Colon (tissue), 2 donors: ENCODE measurements at regions not wholly inside any gene's neighbourhood (a gene's known extent, or its start where the extent isn't known, plus 50 kb on each side); places are given as distances from the start of the nearest gene placed in this dataset.

ENCODE experiments used
- FAIRE-seq: peaks from 2 replicates; lab custom pipeline; 2012; peaks lifted over from hg19 to GRCh38; lab: Jason Lieb, UNC
- donor health status: control.
- donor health status: control.

- no peak for FAIRE-seq
Observed at GRCh38 chr17:65444049-65444448, 117.4 kb downstream of the AXIN2 start.

GRCh38 chr17:65442691-65443090 lies 118.8 kb downstream of the AXIN2 start:
- no peak for FAIRE-seq

GRCh38 chr17:65442250-65442649 lies 119.2 kb downstream of the AXIN2 start:
- FAIRE-seq, result no peak

DNA sequence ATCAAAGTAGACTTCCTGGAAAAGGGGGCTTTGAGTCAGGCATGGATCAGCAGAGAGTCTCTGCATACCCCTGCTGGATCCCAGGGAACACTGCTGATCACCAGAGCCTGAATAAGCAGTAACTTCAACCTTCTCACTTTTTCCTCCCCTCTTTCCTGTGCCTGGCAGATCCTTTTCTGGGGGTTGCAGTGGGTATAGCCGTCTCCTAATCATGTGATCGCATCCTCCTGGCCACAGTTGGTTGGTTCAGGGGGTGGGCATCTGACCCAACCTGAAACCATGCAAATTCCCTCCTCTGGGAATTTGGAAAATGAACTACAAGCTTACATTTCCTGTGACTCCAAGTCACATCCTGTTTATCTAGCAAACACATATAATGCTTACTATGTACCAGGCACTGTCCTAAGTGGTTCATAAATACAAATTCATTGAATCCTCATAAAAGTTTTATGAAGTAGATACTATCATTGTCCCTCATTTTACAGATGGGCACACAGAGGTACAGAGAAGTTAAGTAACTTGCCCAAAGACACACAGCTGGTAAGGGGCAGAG lies 120.3 kb downstream of the AXIN2 start:
- no peak for FAIRE-seq

- no peak for FAIRE-seq
Observed at GRCh38 chr17:65438708-65439294, 122.6 kb downstream of the AXIN2 start.

DNA sequence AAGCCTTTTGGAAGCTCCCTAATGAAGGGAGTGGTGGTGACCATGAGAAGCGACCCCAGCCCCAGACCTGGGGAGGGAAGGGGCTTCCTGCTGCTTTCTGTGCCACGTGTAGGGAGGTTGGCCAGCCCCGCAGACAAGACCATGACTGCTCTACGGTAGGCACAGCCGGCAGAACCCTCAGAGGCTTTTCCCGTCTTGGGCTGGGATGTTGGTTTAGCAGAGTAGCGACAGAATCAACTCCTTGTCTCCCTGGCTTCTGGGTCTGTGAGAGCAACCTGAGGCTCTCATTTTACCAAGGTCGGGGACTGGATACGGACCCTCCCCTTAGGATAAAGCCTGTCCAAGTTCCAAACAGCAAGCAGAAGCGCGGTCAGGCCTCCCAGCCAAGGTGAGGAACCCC lies 123.3 kb downstream of the AXIN2 start:
- no peak for FAIRE-seq

DNA sequence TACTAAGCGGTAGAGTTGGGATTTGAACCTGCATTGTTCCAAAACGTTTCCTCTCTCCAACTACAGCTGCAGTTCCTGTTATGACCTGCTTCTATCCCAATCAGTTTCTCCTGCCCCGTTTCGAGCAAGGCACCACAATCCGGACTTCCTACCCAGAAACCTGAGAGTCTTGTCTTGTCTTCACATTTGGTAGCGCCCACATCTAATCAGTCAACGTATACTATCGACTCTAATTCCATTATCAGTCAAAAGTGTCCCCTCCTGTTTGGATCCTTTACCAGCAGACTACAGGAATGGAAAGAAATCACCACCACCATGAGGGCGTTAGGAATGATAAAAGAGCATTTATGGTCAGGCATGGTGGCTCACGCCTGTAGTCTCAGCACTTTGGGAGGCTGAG lies 124.6 kb downstream of the AXIN2 start:
- FAIRE-seq, result no peak

DNA sequence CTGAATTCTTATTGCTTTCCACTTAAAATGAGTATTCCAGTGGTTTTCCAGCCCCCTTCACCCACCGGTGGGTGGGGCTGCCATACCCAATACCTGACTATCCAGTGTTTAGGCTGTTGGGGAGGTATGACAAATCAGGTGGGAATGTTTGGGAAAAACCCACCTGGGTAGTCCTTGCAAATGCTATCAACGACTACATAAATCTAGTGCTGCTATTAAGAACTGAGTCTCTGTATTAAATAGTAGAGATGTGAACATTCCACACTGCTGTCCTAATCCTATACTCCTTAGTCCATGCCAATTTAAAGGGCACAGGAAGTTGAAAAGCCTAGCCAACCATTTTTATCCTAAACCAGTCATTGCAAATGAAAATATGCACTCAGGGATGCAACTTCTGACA lies 126.6 kb downstream of the AXIN2 start:
- FAIRE-seq, result no peak

DNA sequence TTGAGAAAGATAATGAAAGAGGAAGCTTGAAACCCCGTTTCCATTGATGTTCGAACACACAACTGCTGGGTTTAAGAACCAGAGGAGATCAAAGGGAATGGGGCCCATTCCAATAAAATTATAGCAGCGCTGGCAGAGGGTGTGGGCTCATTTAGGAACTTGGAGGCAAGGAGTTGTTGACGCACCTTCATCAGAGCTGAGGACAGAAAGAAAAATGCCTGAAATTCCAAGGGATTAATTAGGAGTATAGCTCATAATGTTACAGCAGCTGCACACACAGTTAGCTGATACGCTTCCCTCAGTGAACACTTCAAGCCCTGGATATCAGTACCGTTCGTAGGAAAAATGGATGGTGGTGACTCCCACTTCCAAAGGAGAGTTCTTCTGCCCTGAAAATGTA lies 127.2 kb downstream of the AXIN2 start:
- no peak for FAIRE-seq

- FAIRE-seq, result no peak
Observed at GRCh38 chr17:65433592-65433991, 127.9 kb downstream of the AXIN2 start.

DNA sequence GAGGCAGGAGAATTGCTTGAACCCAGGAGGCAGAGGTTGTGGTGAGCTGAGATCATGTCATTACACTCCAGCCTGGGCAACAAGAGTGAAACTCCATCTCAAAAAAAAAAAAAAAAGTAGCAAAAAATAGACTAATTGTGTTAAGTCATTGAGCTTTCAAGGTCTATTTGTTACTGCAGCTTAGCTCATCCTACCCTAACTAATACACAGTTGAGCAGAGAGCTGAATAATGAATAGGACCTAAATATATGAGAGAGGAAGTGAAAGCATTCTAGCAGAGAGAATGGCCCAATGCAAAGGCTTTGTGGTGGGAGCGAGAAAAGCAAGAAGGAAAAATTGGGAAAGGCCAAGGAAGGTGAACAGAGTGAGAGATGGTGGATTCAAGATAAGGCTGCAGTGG lies 128.3 kb downstream of the AXIN2 start:
- FAIRE-seq, result no peak

GRCh38 chr17:65431116-65431515 lies 130.3 kb downstream of the AXIN2 start:
- FAIRE-seq, result no peak

- FAIRE-seq, result no peak
Observed at GRCh38 chr17:65430209-65430833, 131.1 kb downstream of the AXIN2 start.

GRCh38 chr17:65423346-65424140 lies 137.9 kb downstream of the AXIN2 start:
- no peak for FAIRE-seq

- FAIRE-seq, result no peak
Observed at GRCh38 chr17:65418622-65419021, 142.8 kb downstream of the AXIN2 start.

- FAIRE-seq, result no peak
Observed at GRCh38 chr17:65417406-65418221, 143.8 kb downstream of the AXIN2 start.

DNA sequence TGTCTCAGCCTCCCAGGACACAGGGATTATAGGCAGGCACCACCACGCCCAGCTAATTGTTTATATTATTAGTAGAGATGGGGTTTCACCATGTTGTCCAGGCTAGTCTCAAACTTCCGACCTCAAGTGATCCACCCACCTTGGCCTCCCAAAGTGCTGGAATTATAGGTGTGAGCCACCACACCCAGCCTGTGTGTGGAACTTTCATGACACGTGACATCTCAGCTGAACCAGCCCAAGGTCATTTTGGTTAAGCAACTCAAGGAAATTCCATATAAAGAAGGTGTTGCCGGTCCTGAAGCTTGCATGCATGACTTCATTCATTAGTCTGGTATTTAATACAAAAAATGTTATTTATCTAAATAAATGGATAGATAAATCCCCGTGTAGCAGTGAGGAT lies 145.5 kb downstream of the AXIN2 start:
- FAIRE-seq, result no peak

GRCh38 chr17:65413390-65413789 lies 148.1 kb downstream of the AXIN2 start:
- FAIRE-seq, result no peak

DNA sequence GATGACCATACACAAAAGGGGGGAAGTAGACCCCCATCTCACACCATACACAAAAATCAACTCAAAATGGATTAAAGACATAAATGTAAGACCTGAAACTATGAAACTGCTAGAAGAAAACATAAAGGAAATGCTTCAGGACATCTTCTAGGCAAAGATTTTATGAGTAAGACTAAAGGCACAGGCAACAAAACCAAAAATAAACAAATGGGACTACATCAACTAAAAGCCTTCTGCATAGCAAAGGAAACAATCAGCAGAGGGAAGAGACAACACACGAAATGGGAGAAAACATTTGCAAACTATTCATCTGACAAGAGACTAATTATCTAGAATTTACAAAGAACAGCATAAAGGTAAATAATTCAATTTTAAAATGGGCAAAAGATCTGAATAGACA lies 152.1 kb downstream of the AXIN2 start:
- FAIRE-seq, result no peak

GRCh38 chr17:65408050-65408449 lies 153.4 kb downstream of the AXIN2 start:
- FAIRE-seq, result no peak

DNA sequence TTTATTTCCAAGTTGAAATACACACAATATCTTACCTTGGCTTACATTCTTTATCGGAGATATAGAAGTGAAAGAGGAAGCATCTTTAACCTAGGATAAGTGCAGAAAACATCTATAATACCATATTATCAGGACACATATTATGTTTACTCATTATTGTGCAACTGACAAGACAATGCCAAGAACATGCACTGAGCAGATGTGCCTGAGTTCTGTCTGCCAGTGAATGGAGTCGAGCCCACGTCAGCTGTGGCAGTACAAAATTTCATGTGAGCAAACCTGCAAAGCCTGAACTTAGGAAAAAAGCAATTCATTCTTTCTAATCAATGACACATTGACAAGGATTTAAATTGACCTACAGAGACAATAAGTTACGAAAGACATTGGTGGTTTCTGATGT lies 154.4 kb downstream of the AXIN2 start:
- FAIRE-seq, result no peak

DNA sequence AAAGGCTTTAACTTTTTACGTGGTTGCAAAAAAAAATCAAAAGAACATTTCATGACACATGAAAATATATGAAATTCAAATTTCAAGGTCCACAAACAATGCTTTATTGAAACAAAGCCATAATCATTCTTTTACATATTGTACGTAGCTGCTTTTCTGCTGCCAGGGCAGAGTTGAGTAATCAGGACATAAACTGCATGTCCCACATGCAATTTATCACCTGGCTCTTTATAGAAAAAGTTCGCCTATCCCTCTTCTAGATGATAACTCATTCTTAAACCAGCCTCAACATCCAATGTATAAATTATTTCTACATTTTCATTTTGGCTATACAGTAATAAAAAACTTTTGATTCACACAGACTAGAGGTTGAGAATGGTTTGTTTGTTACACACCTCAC lies 154.9 kb downstream of the AXIN2 start:
- FAIRE-seq, result no peak
